Epithelial cell of prostate (primary cell): ENCODE measurements at regions not wholly inside any gene's neighbourhood (a gene's known extent, or its start where the extent isn't known, plus 50 kb on each side); places are given as distances from the start of the nearest gene placed in this dataset.
"Not testable (repeated sequence)": the region's sequence is repeated elsewhere in the genome, so short reads cannot be mapped to it uniquely, and the experiment has no call there.

Experiments
- DNase-seq: peaks from one replicate; pipeline ENCODE4 v3.0.0-alpha.2; 2011; ENCODE audit warnings: low read depth, low spot score
- H3K27ac ChIP-seq: fragments of 450-650 bp; 2 replicates; pipeline ENCODE4 v1.5.1; 2017; ENCODE audit warnings: mild to moderate bottlenecking

GRCh38 chr20:53891306-53891894 is 179.0 kb downstream of the BCAS1 start:
- no peak for DNase-seq
- no peak overlapping the region for H3K27ac ChIP-seq

GRCh38 chr20:53890443-53891305 is 179.7 kb downstream of the BCAS1 start:
- no peak overlapping the region for H3K27ac ChIP-seq

GRCh38 chr20:53889411-53890148 is 180.8 kb downstream of the BCAS1 start:
- H3K27ac ChIP-seq = no peak overlapping the region
- no peak for DNase-seq

More at GRCh38 chr20:53890443-53891305, 179.7 kb downstream of the BCAS1 start:
- DNase-seq = no peak

- DNase-seq = no peak
- H3K27ac ChIP-seq = no peak overlapping the region
Observed at GRCh38 chr20:53888951-53889350, 181.4 kb downstream of the BCAS1 start.

- no peak overlapping the region for H3K27ac ChIP-seq
- no peak for DNase-seq
Observed at GRCh38 chr20:53888510-53888909, 181.9 kb downstream of the BCAS1 start.

- DNase-seq = no peak
- H3K27ac ChIP-seq = no peak overlapping the region
Observed at GRCh38 chr20:53887973-53888372, 182.4 kb downstream of the BCAS1 start.

- no peak overlapping the region for H3K27ac ChIP-seq
- no peak for DNase-seq
Observed at GRCh38 chr20:53884859-53885541, 185.4 kb downstream of the BCAS1 start.

- DNase-seq = no peak
- no peak overlapping the region for H3K27ac ChIP-seq
Observed at GRCh38 chr20:53883098-53883911, 187.1 kb downstream of the BCAS1 start.

- not testable (repeated sequence) for DNase-seq, H3K27ac ChIP-seq
Observed at GRCh38 chr20:53882438-53882986, 187.9 kb downstream of the BCAS1 start.

- DNase-seq = no peak
- no peak overlapping the region for H3K27ac ChIP-seq
Observed at GRCh38 chr20:53881362-53881761, 189.0 kb downstream of the BCAS1 start.

GRCh38 chr20:53880108-53880641 is 190.2 kb downstream of the BCAS1 start:
- no peak for DNase-seq
- no peak overlapping the region for H3K27ac ChIP-seq

GRCh38 chr20:53879048-53879684 is 191.2 kb downstream of the BCAS1 start:
- DNase-seq = no peak
- no peak overlapping the region for H3K27ac ChIP-seq

- H3K27ac ChIP-seq = no peak overlapping the region
- no peak for DNase-seq
Observed at GRCh38 chr20:53878262-53879047, 191.9 kb downstream of the BCAS1 start.

- H3K27ac ChIP-seq = no peak overlapping the region
- DNase-seq = no peak
Observed at GRCh38 chr20:53876956-53877355, 193.4 kb downstream of the BCAS1 start.

- no peak overlapping the region for H3K27ac ChIP-seq
- DNase-seq = no peak
Observed at GRCh38 chr20:53876470-53876869, 193.9 kb downstream of the BCAS1 start.

- no peak for DNase-seq
- H3K27ac ChIP-seq = no peak overlapping the region
Observed at GRCh38 chr20:53875452-53875851, 194.9 kb downstream of the BCAS1 start.

- DNase-seq = no peak
- no peak overlapping the region for H3K27ac ChIP-seq
Observed at GRCh38 chr20:53874706-53875105, 195.7 kb downstream of the BCAS1 start.

- DNase-seq = no peak
- H3K27ac ChIP-seq = no peak overlapping the region
Observed at GRCh38 chr20:53874104-53874503, 196.3 kb downstream of the BCAS1 start.
